Suppressor macrophage treated with lipopolysaccharide for 1 hour (primary cell): ENCODE measurements at regions not wholly inside any gene's neighbourhood (a gene's known extent, or its start where the extent isn't known, plus 50 kb on each side); places are given as distances from the start of the nearest gene placed in this dataset.
"Not testable (repeated sequence)": the region's sequence is repeated elsewhere in the genome, so short reads cannot be mapped to it uniquely, and the experiment has no call there.

Experiments
- DNase-seq, 3 donors: peaks; one replicate each; pipeline ENCODE4 v3.0.0-alpha.2; 2020 to 2022

DNA sequence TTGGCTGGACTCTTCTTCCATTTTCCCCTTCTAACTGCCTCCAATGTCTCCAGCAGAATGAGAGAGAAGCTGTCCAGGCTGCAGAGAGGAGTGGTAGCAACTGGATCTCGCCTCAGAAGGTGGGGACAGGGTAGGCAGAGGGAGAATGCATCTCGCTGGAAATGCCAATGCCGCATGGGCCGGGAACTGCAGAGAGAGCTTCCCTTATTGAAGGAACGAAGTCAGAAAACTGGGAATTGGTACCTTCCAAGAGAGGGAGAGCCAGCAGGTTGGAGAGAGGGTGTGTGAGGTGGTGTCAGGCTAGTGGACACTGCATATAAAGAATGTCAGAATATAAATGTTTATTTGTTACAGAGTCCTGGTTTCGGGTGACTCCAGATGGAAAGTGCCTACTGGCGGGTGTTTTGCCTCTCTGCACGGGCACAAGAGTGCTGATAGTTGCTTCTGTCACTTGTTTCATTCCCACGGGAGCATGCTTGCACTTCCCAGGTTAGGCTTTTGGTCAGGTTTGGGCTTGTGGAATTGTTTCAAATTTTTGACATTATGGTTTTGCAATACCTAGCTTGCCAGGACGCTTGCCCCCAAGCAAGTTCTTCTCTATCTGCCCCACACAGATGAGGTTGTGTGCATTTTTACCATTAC lies 156.8 kb upstream of the STS start:
- DNase-seq, result no peak

DNA sequence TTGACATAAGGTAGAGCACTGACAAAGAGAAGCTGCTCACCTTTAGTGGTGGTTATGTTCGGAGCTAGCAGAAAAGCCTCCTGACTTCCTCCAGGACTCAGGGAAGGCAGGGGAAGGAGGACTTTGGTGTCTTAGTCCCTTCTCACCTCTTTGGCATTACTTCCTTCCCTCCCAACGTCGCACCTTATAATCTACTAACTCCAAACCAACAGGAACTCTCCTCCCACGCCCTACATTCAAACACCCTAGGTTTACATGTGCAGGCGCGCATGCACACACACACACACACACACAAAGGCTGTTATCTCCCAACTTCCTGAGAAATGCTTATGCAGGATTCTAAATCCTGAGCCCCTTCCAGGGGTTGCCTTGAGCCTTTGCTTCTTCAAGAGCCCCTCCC lies 157.7 kb upstream of the STS start:
- no peak for DNase-seq

DNA sequence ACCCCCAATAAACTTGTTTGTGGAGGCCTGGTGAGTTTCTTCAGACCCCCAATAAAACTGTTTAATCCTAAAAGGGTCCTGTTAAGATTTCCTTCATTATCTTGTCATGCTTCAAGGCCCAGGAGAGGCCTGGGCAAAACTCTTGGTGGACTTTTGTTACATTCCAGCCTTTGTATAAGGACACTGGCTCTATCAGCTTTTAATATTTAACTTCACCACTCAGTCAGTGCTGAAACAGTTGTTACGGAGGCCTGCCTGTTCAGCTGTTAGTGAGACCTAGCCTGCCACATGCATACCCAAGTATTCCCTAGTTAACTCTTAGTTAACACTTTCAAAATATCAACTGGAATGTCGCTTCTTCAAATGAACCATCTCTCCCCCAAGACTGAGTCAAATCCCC lies 158.8 kb upstream of the STS start:
- DNase-seq, result not testable (repeated sequence)

DNA sequence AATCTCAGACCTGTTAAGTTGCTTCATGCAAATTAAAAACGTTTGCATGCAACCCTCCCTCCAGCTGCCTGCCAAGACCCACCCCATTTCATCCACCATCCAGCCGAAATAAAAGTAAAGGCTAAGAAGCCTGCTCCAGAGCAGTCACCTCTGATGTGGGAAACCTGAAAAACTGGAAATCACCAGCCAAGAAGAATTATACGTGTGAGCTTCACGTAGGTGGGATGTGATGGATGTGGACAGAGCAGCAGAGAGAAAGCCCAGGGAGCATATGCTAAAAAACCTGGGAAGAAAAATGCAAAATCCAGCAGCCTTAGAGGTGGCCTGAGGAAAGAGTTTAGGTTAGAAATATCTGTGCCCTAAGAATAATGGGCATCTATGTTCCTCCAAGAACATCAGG lies 160.6 kb upstream of the STS start:
- no peak for DNase-seq

DNA sequence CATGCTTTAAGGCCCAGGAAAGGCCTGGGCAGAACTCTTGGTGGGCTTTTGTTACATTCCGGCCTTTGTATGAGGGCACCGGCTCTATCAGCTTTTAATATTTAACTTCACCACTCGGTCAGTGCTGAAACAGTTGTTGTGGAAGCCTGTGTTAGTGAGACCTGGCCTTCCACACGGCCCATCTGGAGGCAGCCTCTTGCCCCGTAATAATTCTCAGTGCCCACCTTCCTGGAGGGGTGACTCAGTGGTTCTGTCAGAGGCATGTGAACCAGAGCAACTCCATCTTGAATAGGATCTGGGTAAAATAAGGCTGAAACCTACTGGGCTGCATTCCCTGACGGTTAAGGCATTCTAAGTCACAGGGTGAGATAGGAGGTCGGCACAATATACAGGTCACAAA lies 162.0 kb upstream of the STS start:
- no peak for DNase-seq

DNA sequence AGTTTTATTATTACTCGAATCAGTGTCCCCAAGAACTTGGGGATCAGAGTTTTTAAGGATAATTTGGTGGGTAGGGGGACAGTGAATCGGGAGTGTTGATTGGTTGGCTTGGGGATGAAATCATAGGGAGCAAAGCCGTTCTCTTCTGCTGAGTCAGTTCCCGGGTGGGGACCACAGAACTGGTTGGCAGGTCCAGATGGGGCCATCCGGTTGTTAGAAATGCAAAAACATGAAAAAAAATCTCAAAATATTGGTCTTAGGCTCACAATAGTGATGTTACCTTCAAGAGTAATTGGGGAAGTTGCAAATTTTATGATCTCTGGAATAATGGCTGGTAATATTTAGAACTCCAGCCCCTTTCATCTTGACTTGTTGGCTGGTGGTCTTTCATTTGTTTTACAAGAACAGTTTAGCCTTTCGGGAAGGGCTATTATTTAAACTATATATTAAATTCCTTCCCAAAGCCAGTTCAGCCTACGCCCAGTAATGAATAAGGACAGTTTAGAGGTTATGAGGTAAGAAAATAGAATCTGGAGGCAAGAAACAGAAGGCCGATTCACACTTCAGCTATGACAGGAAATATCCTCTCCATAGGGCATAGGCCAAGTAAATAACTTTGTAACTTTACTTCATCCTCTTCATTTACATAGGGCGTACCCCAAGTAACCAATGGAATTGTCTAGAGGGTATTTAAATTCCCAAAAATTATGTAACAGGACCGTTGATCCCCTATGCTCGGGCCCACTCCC lies 164.1 kb upstream of the STS start:
- DNase-seq, result no peak

DNA sequence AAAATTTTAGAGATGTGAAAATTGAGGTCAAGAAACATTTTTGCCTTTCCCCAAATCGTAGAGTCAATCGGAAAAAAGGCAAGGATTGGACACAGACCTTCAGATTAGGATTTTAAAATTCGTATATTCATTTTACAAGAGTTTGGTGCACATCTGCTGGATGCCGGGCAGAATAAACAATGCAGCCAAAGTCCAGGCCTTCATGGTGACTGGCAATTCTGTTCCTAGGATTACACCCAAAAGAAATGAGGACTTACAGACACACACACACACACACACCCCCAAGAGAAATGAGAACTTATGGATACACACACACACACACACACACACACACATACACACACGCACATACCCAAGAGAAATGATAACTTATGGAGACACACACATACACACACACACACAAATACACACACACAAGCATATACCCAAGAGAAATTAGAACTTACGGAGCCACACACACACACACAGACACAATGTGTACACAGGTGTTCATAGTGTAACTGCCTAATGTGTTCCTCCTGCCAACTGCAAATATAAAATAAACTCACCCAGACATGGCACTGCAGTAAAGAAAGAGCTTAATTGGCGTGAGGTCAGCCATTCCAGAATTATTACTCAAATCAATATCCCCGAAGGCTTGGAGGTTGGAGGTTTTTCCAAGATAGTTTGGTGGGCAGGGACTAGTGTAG lies 165.7 kb upstream of the STS start:
- DNase-seq, result no peak

DNA sequence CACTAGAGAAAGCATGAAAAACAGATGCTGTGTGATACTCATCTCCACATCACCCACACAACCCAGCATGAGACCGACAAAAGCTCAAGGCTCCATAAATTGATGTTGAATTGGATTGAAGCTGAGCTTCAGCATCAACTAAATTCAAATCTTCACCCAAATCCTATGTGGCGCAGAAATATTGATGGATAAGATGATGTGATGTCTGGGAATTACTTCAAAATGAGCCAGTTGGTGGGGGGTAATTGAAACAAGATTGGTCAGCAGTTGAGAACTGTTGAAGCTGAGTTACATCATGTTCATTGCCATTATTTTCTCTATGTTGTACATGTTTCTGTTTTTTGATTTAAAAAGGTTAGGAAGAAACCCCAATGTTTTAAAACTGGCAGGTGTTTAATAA lies 166.5 kb upstream of the STS start:
- no peak for DNase-seq

DNA sequence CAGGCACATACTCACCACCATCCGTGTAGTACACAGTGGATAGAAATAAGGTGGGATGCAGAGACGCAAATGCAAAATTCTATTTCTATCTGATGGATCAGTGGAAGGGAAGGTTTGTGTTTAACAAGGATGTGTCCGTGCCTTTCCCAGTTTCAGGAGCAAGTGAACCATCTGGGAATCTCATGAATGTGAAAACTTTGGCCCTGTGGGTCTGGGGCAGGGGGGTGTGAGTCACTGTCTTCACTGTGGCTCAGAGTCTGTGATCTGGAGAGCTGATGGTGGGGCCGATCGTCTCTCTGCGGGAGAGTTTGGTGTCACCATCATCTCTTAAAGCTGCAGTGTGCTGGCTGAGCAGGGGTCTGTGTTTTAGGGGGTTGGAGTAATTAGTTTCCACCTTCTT lies 179.3 kb upstream of the STS start:
- DNase-seq, result no peak

DNA sequence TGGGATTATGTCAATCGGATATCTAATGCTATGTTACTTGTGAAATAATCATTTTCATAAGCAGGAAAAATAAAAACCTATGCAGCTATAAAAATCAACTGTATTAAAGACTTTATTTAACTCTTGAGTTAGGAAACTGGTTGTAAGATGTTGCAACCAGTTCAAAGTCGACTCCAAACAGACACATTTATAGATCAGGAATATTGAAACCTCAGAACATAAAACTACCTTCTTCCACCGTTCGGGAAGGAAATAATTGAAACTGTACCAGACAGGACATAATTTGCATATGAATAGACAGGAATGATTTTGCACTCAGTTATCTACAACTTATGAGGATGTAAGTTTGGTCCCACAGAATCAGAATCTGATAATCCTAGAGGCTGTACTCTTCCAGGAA lies 181.8 kb upstream of the STS start:
- no peak for DNase-seq

DNA sequence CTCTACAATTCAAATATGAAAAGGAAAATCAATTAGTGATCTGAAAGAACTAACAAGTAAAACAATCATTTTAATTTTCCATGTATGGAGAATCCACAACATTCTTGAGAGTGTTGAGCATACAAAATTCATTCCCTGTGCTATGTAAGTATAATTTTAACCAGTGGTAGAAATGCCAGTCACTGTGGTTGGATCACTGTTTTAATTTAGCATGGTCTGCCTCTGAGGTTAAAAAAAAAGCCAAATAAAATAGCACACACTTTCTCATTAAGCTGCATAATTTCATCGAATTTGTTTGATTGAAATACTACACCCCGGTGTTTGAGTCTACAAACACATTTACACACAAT lies 185.5 kb upstream of the STS start:
- DNase-seq, result no peak

DNA sequence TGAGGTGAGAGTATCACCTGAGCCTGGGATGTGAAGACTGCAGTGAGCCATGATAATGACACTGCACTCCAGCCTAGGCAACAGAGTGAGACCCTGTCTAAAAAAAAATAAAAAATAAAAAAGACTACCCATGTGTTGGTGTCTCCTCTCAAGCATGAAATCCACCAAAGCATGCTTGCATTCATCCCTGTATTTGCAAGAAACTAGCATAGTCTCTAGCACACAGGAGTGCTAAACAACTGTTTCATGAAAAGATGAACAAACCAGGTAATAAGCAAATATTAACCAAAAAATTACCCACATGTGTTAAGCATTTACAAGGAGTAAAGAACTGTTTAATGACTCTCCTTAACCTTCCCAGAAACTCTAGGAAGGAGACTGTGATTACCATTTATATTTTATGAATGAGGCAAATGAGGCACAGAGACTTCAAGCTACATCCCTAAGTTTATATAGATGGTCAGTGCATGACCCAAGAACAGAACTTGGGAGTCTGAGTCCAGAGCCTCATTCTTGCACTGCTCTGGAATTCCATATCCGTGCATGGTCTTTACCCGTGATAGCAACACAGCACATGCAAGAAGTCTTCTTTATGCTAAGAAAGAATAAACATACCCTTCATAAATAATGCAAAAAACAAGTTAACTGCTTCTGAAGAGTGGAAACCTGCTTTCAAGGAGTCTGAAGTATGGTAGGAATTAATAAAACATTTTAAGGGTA lies 186.1 kb upstream of the STS start:
- DNase-seq, result no peak

DNA sequence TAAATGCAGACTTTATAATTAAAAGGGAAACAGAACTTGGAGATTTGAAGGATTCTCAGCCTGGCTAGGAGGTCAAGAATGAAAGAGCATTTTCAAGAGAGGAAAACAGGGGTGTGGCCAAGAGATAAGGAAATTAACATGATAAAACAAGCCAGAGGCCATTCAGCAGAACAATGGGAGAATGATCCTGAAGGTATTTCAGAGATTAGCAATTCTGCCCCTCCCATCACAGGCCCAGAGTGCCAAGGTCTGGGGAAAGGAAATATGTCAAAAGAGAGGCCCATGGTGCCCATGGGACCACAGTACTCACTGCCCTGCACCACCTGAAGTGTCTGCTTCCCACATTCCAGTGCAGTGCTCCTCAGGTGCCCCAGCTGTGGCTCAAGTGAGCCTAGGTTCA lies 188.5 kb upstream of the STS start:
- DNase-seq, result no peak

DNA sequence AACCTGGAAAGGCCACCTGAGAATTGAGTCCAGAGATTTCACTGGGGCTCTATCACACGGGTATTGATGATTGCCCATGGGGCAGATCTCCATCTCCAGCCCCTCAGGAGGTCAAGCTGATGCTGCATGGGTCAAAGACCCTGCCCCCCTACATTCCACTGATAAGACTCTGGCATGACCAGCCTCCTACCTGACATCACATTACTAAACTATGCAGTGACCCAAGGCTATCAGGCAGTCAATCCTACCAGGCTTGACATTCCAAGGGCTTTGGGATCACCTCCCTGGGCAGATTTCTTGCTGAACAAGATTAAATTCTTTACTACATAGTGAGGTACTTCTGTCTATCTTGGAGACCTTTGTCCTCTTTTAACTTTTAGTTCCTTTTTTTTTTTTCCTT lies 192.7 kb upstream of the STS start:
- DNase-seq, result no peak

DNA sequence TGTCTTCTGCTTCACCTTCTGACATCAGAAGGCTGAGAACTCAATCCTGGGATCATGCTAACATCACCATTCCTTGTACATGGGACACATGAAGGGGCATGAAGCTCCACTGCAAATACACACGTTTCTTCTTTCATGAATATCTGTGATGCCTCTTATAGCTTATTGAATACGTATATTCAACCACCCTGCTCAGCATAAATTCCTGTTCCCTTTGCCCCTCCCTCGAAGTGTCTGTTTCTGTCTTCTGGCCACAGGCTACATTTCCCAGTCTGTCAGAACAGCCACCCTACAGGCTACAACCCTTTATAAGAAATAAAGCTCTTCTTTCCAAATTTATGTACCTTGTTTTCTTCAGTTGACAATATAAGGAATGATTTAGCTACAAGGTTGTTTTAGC lies 201.3 kb upstream of the STS start:
- no peak for DNase-seq

DNA sequence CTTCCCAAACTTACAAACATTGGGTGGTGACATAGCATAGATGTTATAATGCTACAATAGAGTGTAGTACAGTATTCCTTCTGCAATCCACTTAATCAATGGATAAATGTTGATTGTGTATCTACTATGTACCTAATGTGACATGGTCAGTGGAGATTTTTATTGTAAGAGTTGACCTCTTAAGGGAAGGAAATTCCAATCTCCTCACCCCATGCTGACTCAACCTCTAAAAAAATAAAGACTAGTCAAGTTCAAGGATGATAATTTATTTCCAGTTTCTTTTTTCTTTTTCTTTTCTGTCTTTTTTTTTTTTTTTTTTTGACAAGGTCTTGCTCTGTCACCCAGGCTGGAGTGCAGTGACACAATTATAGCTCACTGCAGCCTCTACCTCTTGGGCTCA lies 206.5 kb upstream of the STS start:
- DNase-seq, result no peak

DNA sequence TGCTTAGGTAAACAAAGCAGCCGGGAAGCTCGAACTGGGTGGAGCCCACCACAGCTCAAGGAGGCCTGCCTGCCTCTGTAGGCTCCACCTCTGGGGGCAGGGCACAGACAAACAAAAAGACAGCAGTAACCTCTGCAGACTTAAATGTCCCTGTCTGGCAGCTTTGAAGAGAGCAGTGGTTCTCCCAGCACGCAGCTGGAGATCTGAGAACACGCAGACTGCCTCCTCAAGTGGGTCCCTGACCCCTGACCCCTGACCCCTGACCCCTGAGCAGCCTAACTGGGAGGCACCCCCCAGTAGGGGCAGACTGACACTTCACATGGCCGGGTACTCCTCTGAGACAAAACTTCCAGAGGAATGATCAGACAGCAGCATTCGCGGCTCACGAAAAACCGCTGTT lies 214.6 kb upstream of the STS start:
- not testable (repeated sequence) for DNase-seq

DNA sequence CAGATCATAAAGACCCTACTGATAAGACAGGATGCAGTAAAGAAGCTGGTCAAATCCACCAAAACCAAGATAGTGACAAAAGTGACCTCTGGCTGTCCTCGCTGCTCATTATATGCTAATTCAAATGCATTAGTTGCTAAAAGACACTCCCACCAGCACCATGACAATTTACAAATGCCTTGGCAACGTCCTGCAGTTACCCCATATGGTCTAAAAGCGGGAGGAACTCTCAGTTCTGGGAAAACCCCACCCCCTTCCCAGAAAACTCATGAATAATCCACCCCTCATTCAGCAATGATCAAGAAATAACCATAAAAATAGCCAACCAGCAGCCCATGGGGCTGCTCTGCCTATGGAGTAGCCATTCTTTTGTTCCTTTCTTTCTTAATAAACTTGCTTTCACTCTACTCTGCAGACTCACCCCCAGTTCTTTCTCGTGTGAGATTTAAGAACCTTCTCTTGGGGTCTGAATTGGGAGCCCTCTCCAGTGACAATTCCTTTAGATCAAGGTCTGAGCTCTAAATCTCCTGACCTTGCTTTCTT lies 217.1 kb upstream of the STS start:
- no peak for DNase-seq

DNA sequence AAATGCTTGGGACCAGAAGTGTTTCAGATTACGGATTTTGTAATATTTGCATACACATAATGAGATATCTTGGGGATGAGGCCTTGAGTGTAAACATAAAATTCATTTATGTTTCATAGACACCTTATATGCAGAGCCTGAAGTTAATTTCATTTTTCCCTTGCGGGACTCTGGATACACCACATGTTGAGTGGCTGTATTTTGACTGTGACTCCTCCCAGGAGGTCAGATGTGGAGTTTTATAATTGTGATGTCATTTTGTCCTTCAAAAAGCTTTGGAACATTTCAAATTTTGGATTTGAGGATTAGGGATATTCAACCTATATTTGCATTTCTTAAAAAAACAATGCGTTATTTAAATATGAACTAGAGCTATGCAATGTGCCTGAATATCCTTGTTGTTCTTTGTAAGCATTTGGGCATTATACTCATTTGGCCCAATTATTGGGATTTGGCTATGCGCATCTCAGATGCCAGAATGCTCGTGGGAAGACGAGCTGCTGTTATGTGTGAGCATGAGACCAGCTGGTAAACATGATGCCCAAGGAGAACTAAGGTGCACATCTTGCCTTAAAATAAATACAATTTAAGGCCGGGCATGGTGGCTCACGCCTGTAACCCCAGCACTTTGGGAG lies 223.0 kb upstream of the STS start:
- DNase-seq, result no peak

DNA sequence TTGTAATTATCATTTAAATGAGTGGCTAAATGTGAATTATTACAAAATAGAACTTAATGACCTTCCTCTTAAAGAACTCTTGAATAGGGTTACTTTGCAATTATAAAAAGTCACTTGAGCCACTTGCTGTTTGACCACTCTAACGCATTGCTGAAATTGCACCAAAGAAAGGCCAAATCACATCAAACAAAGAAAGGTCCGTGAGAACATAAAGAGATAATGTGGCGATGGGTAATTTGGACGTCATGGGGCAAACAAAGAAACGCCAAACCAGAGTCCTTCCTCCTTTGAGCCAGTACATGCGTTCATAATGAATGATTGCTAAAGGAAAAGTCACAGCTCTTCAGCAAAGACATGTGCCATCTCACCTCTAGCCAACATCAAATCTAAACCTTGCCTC lies 229.8 kb upstream of the STS start:
- no peak for DNase-seq

DNA sequence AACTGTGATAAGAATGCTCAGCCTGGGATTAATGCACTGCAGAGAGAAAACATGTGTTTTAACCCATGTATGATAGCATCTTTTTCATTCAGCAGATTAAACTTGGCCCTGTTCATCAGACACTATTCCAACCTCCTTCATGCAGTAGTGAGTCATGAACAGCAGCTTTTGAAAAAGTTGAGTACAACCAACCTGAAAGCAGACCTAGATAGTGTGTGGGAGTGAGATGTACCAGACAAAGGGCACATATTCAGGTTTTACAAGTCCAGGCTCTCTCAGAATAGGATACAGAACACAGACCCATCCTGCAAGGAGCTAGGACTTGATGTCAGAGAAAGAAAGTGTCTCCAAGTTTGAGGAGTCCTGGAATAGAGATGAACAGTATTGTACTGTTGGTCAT lies 237.3 kb upstream of the STS start:
- DNase-seq, result no peak

DNA sequence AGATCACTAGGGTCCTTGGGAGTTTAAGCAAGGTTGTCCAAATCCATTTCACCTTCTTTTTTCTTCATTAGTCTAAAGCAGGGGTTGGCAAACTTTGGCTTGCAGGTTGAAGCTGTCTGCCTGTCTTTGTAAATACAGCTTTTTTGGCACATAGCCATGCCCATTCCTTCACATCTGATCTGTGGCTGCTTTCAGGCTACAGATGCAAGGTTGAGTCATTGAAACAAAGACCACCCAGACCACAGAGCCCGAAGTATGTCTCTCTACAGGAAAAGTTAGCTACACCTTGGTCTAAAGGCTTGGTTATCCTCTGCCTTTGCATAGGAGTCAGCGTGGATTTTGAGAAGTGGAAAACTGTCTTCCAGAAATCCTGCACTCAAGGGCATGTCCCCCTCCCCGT lies 238.1 kb upstream of the STS start:
- DNase-seq, result no peak

DNA sequence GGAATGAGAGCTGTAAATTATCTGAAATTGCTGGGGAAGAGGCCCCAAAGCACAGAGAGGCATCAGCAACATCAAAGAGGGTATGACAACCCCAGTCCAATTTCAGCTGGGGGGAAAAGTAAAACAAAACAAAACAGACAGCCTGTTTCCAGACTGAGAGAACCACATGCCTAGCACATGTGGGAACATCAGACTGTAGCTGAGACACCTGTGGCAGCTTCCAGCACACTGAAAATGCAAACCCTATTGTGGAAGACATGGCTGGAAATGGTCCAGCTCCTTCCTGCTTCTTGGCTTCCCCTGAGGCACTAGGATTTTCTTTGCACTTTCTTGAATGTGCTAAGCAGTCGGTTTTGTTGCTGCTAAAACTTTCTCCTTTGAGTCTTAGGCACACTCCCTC lies 240.9 kb upstream of the STS start:
- no peak for DNase-seq
